Calu3 (cell line): ENCODE measurements at regions not wholly inside any gene's neighbourhood (a gene's known extent, or its start where the extent isn't known, plus 50 kb on each side); places are given as distances from the start of the nearest gene placed in this dataset.

ENCODE experiments used
- BruUV-seq: library from RNA; stranded (reverse); fragments of 400-500 nt; replicated peaks from 2 replicates; lab custom pipeline; 2021; lab: Mats Ljungman, UMichigan
- CTCF ChIA-PET: fragments of 300-600 bp; sonication (Branson Sonifier 250); formaldehyde crosslinking; loops from one replicate; lab custom pipeline; 2022; ENCODE audit warnings: antibody characterized with exemption; lab: Charles Lee
- DNase-seq: peaks from one replicate; pipeline ENCODE4 v3.0.0; 2022
- H3K27ac Mint-ChIP-seq: one replicate; pipeline ENCODE4 v1.8.0; 2022; ENCODE audit warnings: mixed read lengths; ENCODE audit not compliant: unreplicated experiment
- H3K27me3 Mint-ChIP-seq: one replicate; pipeline ENCODE4 v1.8.0; 2022; ENCODE audit warnings: mixed read lengths; ENCODE audit not compliant: unreplicated experiment
- H3K36me3 Mint-ChIP-seq: one replicate; pipeline ENCODE4 v1.8.0; 2022; ENCODE audit warnings: mild to moderate bottlenecking, moderate library complexity, mixed read lengths; ENCODE audit not compliant: insufficient read depth, unreplicated experiment
- H3K4me1 Mint-ChIP-seq: one replicate; pipeline ENCODE4 v1.8.0; 2022; ENCODE audit warnings: mild to moderate bottlenecking, low read depth, mixed read lengths; ENCODE audit not compliant: unreplicated experiment
- H3K4me3 Mint-ChIP-seq: one replicate; pipeline ENCODE4 v1.8.0; 2022; ENCODE audit warnings: mild to moderate bottlenecking, low read depth, moderate library complexity, mixed read lengths; ENCODE audit not compliant: unreplicated experiment
- H3K9me3 Mint-ChIP-seq: one replicate; pipeline ENCODE4 v1.8.0; 2022; ENCODE audit warnings: low read depth, mixed read lengths; ENCODE audit not compliant: unreplicated experiment
- CTCF ChIP-seq: fragments of 200-600 bp; IDR thresholded peaks from one replicate; pipeline ENCODE4 v1.8.0; 2022; ENCODE audit warnings: antibody characterized with exemption; ENCODE audit not compliant: unreplicated experiment
- intact Hi-C: fragments of 100-400 bp; cut with micrococcal nuclease; formaldehyde crosslinking; loops from one replicate; pipeline ENCODE4 v1.10.0; 2022; ENCODE audit not compliant: unreplicated experiment

GRCh38 chrX:110477593-110478228, 119.1 kb downstream of the RTL9 start:
- H3K4me3 Mint-ChIP-seq, result no peak overlapping the region
- no TSS peak for BruUV-seq
- CTCF ChIA-PET, result no interaction called here
- no peaks in the 10 kb centered on the region for H3K4me1 Mint-ChIP-seq
- intact Hi-C loops, result no loop called here
- no peaks in the 10 kb centered on the region for H3K9me3 Mint-ChIP-seq
- no peak for DNase-seq
- no peak for TF ChIP-seq CTCF
- no peaks in the 10 kb centered on the region for H3K36me3 Mint-ChIP-seq
- H3K27ac Mint-ChIP-seq, result no peak overlapping the region
- H3K27me3 Mint-ChIP-seq, result peaks cover 31% of the 10 kb centered on the region

DNA sequence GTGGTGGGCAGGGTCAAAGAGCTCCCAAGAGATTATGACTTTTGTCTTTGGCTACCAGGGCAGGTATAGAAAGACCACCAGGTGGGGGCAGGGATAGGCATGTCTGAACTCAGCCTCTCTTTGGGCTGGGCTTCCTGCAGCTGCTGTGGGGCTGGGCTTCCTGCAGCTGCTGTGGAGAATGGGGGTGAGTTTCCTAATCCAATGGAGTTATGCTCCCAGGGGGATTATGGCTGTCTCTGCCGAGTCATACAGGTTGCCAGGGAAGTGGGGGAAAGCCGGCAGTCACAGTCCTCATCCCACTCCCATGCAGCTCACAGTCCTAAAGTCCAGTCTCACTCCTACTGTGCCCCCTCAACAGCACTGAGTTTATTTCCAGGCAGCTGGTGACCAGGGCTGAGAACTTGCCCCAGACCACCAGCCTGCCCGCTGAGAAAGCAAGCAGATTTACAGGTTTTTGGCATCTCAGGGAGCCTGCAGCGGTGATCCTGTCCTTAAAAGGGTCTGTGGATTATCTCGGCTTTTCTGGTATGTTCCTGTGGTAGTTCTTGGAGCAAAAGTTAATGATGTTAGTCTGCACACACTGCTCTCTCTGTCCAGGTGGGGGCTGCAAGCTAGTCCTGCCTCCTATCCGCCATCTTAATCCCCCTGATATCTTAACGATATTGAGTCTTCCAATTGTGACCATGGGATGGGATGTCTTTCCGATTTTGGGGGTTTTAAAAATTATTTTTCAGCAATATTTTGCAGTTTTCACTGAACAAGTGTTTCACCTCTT, 133.4 kb downstream of the RTL9 start:
- CTCF ChIA-PET, result no interaction called here
- Mint-ChIP-seq H3K9me3 (peaks cover 2% of the 10 kb centered on the region), H3K27ac (no peak overlapping the region), H3K4me1 (no peaks in the 10 kb centered on the region), H3K4me3 (no peak overlapping the region), H3K36me3 (no peaks in the 10 kb centered on the region), H3K27me3 (peaks cover 34% of the 10 kb centered on the region)
- no peak for DNase-seq
- no peak for TF ChIP-seq CTCF
- intact Hi-C loops, result no loop called here
- no TSS peak for BruUV-seq

- no peak for TF ChIP-seq CTCF
- Mint-ChIP-seq H3K9me3 (no peaks in the 10 kb centered on the region), H3K27me3 (no peaks in the 10 kb centered on the region), H3K4me1 (no peaks in the 10 kb centered on the region), H3K27ac (no peak overlapping the region), H3K36me3 (no peaks in the 10 kb centered on the region), H3K4me3 (no peak overlapping the region)
- CTCF ChIA-PET, result no interaction called here
- DNase-seq, result no peak
- intact Hi-C loops, result no loop called here
- BruUV-seq, result no TSS peak
Measured at GRCh38 chrX:110504947-110505346, 146.3 kb downstream of the RTL9 start.

GRCh38 chrX:110509755-110510532, 151.3 kb downstream of the RTL9 start:
- no TSS peak for BruUV-seq
- Mint-ChIP-seq H3K27ac (no peak overlapping the region), H3K36me3 (no peaks in the 10 kb centered on the region), H3K4me3 (no peak overlapping the region), H3K9me3 (no peaks in the 10 kb centered on the region), H3K4me1 (no peaks in the 10 kb centered on the region), H3K27me3 (no peaks in the 10 kb centered on the region)
- TF ChIP-seq CTCF, result no peak
- intact Hi-C loops, result no loop called here
- CTCF ChIA-PET, result no interaction called here
- no peak for DNase-seq
